Heart left ventricle (tissue), 13 donors: ENCODE measurements at regions not wholly inside any gene's neighbourhood (a gene's known extent, or its start where the extent isn't known, plus 50 kb on each side); places are given as distances from the start of the nearest gene placed in this dataset.

ENCODE experiments used
- CTCF ChIP-seq, 12 donors: fragments of 200-600 bp; sonication (generic) in 4 of 12; IDR thresholded peaks; one replicate each; pipeline versions ENCODE4 v1.5.0 to v1.8.0; 2018 to 2022; ENCODE audit warnings: antibody characterized with exemption in 12 of 12, mild to moderate bottlenecking in 5 of 12
- POLR2A ChIP-seq, 2 donors: fragments of 450-650 bp; IDR thresholded peaks; one replicate each; pipeline ENCODE4 v1.6.1; 2017; ENCODE audit warnings: antibody characterized with exemption in 2 of 2, mild to moderate bottlenecking in 2 of 2, moderate library complexity in 2 of 2
- donor health status: ischemic (EF 13 %, LVEDD 7.1; RV severe dilation, severe dysfunction).
- donor health status: DM: no; HTN: yes; CAD: no.
- donor health status: DM: no; HTN: no; CAD: no.
- donor health status: ischemic (EF 25% LVEDD 6.9; RV normal size, moderate dysfunction).
- donor health status: ischemic (EF 25% LVEDD 5.7; RV mildly dilated, moderate dysfunction).
- donor health status: ischemic (EF 35%, LVEDD 5.7; RV mildly dilated, moderate dysfunction).
- donor health status: nonischemic (EF 11% LVEDD 7.7; RV severe dilation, severe dysfunction).
- donor health status: DM: yes; HTN: yes; CAD: no.
- donor health status: PGD.
- donor health status: ischemic (EF 29% LVEDD 5.4; RV normal size, mild dysfunction).
- donor health status: nonischemic (EF 23%, LVEDD 6.1; RV moderate dilation, normal function).

GRCh38 chr15:47511261-47511660 is 206.0 kb upstream of the SEMA6D start:
- TF ChIP-seq POLR2A (IDR thresholded peaks at IDR 0.05) = no peak
- no peak for TF ChIP-seq CTCF (IDR thresholded peaks at IDR 0.05)
